ENCODE measurements at regions not wholly inside any gene's neighbourhood (a gene's known extent, or its start where the extent isn't known, plus 50 kb on each side); places are given as distances from the start of the nearest gene placed in this dataset.

DNA sequence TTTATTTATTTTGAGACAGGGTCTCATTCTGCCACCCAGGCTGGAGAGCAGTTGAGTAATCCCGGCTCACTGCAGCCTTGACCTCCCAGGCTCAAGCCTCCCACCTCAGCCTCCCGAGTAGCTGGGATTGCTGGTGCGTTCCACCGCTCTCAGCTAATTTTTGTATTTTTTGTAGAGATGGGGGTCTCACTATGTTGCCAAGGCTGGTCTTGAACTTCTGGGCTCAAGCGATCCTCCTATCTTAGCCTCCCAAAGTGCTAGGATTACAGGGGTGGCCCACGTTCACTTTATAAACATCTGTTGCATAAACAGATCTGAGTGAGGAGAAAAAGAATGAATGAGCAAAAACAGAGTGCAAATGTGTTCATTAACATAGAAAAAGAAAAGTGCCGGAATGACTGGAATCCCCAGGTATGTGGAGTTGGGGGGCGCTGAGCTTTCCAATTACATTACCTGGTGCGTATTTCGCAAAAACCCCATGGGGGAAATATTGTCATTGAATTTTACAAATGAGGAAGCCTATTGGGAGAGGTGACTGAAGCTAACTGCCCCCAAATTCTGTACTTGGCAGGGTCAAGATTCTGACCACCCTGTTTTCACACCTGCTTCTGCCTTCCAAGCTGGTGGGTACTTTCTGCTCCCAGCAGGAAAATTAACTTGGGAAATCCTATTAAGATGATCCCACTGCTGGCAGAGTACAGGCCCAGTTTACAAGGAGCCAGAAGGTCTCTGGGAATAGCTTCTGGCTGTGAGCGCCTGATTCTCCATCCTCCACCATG lies 207.7 kb upstream of the JARID2 start:
- no peak for TF ChIP-seq POLR2A (IDR thresholded peaks at IDR 0.05; ENCODE audit: low read length)
- no peak for TF ChIP-seq GATA1 (IDR thresholded peaks at IDR 0.05; ENCODE audit: low read depth, low read length)

Measured in erythroblast (primary cell).